ENCODE measurements at regions not wholly inside any gene's neighbourhood (a gene's known extent, or its start where the extent isn't known, plus 50 kb on each side); places are given as distances from the start of the nearest gene placed in this dataset.

GRCh38 chr4:24417206-24417605, 167.1 kb downstream of the DHX15 start:
- no peak for DNase-seq

DNA sequence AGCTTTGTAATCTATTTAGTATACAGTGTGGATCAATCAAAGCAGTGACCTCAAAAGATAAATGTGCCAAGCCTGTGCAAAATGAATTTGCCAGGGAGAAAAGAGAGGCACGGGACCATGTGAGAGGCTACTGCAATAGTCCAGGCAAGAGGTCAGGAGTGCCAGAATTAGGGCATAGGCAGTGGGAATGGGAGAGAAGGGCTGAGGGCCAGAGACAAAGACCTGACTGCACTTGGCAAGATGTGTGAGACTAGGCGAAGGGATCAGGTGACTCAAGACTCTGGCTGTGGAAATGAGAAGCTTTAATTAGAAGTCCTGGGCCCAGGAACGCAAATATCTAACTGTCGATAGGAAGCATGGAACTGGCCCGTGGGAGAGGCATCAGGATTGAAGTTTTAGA, 168.1 kb downstream of the DHX15 start:
- DNase-seq: no peak

DNA sequence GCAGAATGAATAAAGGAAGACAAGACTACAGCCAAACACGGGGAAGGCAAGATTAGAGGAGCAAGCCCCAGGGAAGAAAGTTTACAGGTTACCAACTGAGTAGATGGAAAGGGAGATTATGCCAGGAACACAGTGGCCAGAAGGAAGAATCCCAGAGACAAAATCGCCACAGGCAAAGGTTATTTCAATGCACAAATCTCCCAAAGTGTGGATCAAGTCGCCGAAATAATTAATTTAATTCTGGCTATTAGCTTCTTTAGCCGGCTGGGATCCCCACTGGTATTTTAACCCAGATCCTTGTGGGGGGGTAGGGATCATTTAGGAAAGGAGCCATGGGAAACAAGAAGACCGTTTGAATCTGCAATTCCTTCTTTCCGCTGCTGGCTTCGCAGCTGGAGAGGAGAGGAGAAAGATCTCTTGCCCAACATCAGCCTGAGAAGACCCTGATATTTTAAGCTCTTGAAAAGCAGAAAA, 171.0 kb downstream of the DHX15 start:
- no peak for DNase-seq

GRCh38 chr4:24411806-24412205, 172.5 kb downstream of the DHX15 start:
- DNase-seq: no peak

- no peak for DNase-seq
Measured at GRCh38 chr4:24411299-24411698, 173.1 kb downstream of the DHX15 start.

- no peak for DNase-seq
Measured at GRCh38 chr4:24408640-24409039, 175.7 kb downstream of the DHX15 start.

DNA sequence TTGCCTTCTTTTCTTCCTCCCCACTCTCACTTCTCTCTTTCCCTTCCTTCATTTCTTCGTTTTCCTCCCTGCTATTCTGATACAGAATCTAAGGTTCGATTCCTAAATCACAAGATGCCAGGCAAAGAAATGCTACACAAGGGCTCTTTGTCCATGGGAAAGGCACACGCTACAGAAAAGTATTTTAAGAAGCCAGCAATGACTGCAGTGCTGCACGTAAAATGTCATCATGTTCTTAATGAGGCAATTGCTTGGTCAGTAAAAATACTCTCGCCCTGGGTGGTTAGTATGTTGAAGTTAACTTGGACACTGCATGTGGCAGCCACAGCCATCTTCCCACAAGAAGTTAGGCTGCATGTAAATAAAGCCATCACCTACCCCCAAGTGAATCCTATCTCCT, 178.4 kb downstream of the DHX15 start:
- no peak for DNase-seq

DNA sequence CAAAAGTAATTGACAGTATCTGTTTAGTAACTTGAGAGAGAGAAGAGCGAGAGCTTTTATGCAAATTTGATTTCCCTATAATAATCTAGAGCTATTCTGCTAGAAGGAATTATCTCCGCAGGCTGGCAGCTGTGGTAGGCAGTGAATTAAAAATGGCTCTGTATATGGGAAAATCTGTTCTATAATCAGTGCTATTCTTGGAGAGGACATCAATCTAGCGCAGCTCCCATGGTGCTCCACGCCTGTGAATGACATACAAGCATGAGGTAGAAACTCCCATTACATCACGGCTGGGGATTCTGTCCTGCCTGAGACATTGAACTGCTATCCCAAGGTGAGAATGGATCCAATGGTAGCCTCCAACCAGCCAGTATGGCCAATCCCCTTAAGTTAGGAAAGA, 179.0 kb downstream of the DHX15 start:
- DNase-seq: no peak

DNA sequence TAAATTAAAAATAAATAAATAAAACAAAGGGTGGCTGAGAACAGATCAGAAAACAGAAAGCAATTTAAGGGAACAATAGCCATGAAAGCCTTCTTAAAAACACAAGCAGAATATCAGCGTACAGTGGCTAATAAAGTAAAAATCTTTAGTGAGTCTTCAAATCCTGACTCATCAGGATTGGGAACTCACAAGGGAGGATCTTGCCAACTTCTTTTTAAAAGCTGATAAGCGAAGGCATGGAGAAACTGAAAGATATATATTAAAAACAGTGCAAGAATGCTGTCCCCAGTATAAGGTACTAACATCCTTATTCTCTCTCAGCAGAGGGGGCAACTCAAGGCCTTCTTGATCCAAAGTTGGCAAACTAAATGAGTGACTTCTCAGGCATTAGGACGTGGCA, 180.1 kb downstream of the DHX15 start:
- no peak for DNase-seq

GRCh38 chr4:24403265-24403664, 181.1 kb downstream of the DHX15 start:
- no peak for DNase-seq

DNA sequence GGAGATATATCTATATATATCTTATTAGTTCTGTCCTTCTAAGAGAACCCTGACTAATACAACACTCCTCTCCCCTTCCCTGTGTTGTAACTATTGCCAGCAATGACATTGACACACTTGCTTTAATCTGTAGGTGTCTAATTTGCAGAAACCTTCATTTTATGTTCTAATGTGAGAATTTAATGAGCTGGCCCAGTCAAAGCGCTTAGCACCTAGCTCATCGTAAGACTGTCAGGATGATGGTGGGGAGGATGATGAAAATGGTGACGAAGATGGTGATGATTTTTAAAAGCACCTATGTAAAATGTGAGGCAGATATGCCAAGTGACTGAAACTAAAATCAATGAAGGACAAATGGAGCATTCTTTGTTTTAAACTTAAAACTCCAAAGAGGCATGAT, 183.8 kb downstream of the DHX15 start:
- no peak for DNase-seq

DNA sequence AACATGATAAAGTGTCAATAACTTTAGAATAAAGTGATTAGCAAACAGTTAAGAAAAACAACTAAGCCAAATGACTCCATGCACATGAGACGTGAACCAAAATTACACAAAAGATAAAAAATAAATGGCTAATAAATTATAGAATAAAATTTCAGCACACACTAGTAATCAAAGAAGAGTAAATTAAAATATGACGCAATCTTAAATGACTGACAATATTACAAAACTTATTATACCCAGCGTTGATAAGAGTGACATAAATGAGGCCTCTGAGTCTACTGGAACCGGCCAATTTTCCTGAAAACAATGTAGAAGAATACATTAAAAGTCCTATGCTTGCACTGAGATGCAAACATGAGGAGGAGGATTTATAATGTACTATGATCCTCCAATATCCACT, 187.4 kb downstream of the DHX15 start:
- no peak for DNase-seq

- no peak for DNase-seq
Measured at GRCh38 chr4:24395937-24396336, 188.4 kb downstream of the DHX15 start.

DNA sequence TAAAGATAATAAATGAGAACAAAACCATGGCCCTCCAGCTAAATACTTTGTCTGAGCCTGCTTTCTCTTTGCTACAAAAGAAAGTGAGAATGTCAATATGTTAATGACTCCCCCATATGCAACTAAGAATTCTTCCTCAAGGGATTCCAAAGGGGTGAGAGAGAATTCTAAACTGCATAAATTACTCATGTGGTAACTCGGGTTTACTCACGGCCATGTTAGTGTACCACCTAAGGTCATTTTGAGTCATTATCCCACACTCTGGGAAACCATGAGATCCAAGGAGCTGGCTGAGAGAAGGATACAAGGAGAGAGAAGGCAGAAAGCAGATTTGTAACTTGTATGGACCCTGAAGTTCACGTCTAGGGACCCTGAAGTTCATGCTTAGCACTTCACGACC, 190.3 kb downstream of the DHX15 start:
- no peak for DNase-seq

- DNase-seq: no peak
Measured at GRCh38 chr4:24392613-24393012, 191.7 kb downstream of the DHX15 start.

DNA sequence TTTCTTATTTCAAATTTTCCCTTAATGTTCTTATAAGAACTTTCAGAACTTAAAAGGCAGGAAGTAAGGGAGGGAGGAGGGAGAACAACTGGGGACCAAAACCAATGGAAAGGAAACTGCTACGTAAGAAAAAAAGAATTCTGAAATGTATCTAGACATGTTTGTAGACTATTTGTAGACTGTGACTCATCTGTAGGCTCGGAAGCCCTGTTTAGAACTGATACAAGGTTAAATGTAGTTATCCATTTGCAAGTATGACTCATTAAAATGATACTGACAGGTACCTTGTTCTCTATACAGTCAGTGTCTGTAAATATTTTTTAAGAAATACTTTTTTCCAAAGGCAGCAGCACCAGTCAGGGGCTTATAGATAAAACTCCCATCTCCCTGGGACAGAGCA, 202.0 kb downstream of the DHX15 start:
- no peak for DNase-seq

DNA sequence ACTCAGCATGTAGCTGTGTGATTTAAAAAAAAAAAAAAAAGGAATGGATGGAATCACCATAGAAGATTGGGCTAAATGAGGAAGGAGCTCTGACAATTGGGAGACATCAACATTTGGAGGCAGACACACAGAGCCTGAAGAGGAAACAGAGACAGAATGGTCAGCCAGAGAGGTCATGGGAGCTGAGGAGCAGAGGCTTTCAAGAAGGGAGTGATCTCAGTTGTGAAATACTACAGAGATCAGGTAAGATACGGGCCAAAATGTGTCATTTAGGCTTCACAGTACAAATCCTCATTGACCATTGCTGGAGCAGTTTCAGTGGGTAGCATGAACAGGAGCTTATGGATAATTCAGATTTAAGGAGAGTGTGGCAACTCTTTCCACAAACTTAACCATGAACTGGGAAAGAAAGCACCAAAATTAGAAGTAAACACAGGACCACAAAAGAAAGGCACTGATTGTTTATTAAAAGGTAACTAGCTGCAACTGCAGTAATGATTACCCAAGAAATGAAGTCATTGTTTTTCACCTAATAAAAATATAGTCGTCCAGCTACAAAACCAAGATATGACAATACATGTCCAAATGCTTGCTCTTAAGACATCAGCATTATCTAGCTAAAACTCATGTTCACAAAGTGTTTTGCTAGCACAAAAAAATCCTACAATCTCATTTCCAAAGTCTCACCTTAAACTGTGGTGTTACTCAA, 203.2 kb downstream of the DHX15 start:
- no peak for DNase-seq

GRCh38 chr4:24373704-24374103, 210.7 kb downstream of the DHX15 start:
- DNase-seq: no peak

GRCh38 chr4:24372881-24373280, 211.5 kb downstream of the DHX15 start:
- peak; percentile 71 to 73 for DNase-seq

DNA sequence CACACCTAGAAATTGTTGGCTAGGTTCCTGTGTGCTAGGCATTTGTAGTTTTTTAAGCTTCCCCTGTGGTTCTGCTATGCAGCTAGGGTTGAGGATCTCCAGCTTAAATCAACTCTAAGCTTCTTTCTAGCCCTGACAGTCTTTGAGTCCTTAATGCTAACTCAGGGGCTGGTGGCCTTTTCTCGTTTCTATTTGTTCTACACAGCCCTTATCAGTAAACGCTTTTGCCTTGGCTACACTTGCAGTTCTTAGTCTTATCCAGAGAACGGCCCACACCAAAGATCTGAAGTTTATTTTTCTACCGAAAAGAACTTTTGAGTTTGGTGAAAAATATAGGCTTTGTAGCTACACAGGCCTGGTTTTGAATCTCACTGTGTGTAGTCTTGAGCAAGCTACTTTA, 212.0 kb downstream of the DHX15 start:
- no peak for DNase-seq

DNA sequence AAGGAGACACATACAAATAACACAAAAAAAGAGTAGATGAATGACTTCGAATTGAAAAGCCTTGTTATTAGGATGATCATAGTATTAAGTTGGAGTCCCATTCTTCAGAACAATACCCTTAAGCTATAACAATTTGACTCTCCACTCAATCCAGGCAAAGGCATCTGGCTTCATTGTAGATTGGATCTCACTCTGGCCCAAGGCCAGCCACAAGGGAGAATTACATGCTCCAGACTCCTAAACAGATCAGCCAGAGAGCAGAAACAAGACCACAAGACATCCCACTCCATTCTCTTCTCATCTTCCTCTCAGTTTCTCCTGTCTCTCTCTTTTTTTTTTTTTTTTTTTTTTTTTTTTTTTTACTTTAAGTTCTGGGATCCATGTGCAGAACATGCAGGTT, 213.9 kb downstream of the DHX15 start:
- DNase-seq: peak in 1 of 2 experiments; percentile 9

GRCh38 chr4:24369507-24370029, 214.8 kb downstream of the DHX15 start:
- no peak for DNase-seq

GRCh38 chr4:24368801-24369200, 215.6 kb downstream of the DHX15 start:
- no peak for DNase-seq

- DNase-seq: no peak
Measured at GRCh38 chr4:24364852-24365251, 219.5 kb downstream of the DHX15 start.

- no peak for DNase-seq
Measured at GRCh38 chr4:24364249-24364648, 220.1 kb downstream of the DHX15 start.
